Natural killer cell (primary cell): ENCODE measurements at regions not wholly inside any gene's neighbourhood (a gene's known extent, or its start where the extent isn't known, plus 50 kb on each side); places are given as distances from the start of the nearest gene placed in this dataset.
"Not testable (repeated sequence)": the region's sequence is repeated elsewhere in the genome, so short reads cannot be mapped to it uniquely, and the experiment has no call there.

Source experiments
- ATAC-seq, 3 donors: fragments of 150-1000 bp in 2 of 3; fragments of 200-7000 bp in 1 of 3; cut with Tn5 transposase; 1 replicate in 1 of 3; 2 replicates in 2 of 3; pipeline ENCODE4 v1.10.0; 2021; ENCODE audit warnings: mild to moderate bottlenecking in 2 of 3, moderate library complexity in 2 of 3
- DNase-seq, 2 donors: peaks; one replicate each; pipeline versions ENCODE4 v3.0.0 to v3.0.0-alpha.2; 2013 to 2021; ENCODE audit warnings: mixed read lengths in 1 of 2
- H3K27ac ChIP-seq: one replicate; pipeline ENCODE4 v1.5.1; 2013; ENCODE audit warnings: mild to moderate bottlenecking, low read length
- H3K27me3 ChIP-seq: one replicate; pipeline ENCODE4 v1.6.1; 2013; ENCODE audit warnings: low read length; ENCODE audit not compliant: control insufficient read depth, insufficient read depth
- H3K36me3 ChIP-seq: one replicate; pipeline ENCODE4 v1.6.1; 2013; ENCODE audit warnings: low read length; ENCODE audit not compliant: control insufficient read depth, insufficient read depth
- H3K4me1 ChIP-seq: one replicate; pipeline ENCODE4 v1.6.1; 2013; ENCODE audit warnings: low read length; ENCODE audit not compliant: control insufficient read depth, insufficient read depth
- H3K4me3 ChIP-seq: one replicate; pipeline ENCODE4 v1.5.1; 2013; ENCODE audit warnings: low read length
- H3K9me3 ChIP-seq: one replicate; pipeline ENCODE4 v1.6.1; 2013; ENCODE audit warnings: low read length; ENCODE audit not compliant: control insufficient read depth, insufficient read depth
- H3K27ac Mint-ChIP-seq, 2 donors: one replicate each; pipeline ENCODE4 v1.8.0; 2022; ENCODE audit warnings: mild to moderate bottlenecking in 2 of 2, mixed read lengths in 2 of 2, moderate library complexity in 1 of 2
- H3K27me3 Mint-ChIP-seq, 2 donors: one replicate each; pipeline ENCODE4 v1.8.0; 2022; ENCODE audit warnings: low read depth in 2 of 2, mixed read lengths in 2 of 2
- H3K36me3 Mint-ChIP-seq: one replicate; pipeline ENCODE4 v1.8.0; 2022; ENCODE audit warnings: mixed read lengths
- H3K4me1 Mint-ChIP-seq, 2 donors: one replicate each; pipeline ENCODE4 v1.8.0; 2022; ENCODE audit warnings: mixed read lengths in 2 of 2
- H3K4me3 Mint-ChIP-seq: one replicate; pipeline ENCODE4 v1.8.0; 2022; ENCODE audit warnings: mild to moderate bottlenecking, moderate library complexity, mixed read lengths
- H3K9me3 Mint-ChIP-seq, 2 donors: one replicate each; pipeline ENCODE4 v1.8.0; 2022; ENCODE audit warnings: mixed read lengths in 2 of 2
- CTCF ChIP-seq: fragments of 200-600 bp; IDR thresholded peaks from one replicate; pipeline ENCODE4 v1.8.0; 2022; ENCODE audit warnings: antibody characterized with exemption
- WGBS: methylation state at CpG from one replicate; pipeline ENCODE4 v1.1.7; 2013; ENCODE audit warnings: missing lambda C conversion rate; ENCODE audit not compliant: insufficient coverage; 5-methylcytosine and 5-hydroxymethylcytosine counted together
- intact Hi-C: fragments of 100-400 bp; cut with micrococcal nuclease; formaldehyde crosslinking; loops from one replicate; pipeline ENCODE4 v1.14.2; 2022

- Histone ChIP-seq H3K4me3 (no peak overlapping the region), H3K9me3 (no peaks in the 10 kb centered on the region), H3K4me1 (no peaks in the 10 kb centered on the region), H3K27me3 (no peaks in the 10 kb centered on the region), H3K36me3 (no peaks in the 10 kb centered on the region), H3K27ac (no peak overlapping the region)
- no peaks in the 10 kb centered on the region for H3K9me3 Mint-ChIP-seq
- no peaks in the 10 kb centered on the region for H3K36me3 Mint-ChIP-seq
- H3K4me3 Mint-ChIP-seq, result no peak overlapping the region
- intact Hi-C loops, result no loop called here
- ATAC-seq (no peak), DNase-seq (no peak)
- TF ChIP-seq CTCF, result no peak
- peaks cover 0 to 5% of the 10 kb centered on the region in 2 donors for H3K4me1 Mint-ChIP-seq
- no peaks in the 10 kb centered on the region for H3K27me3 Mint-ChIP-seq
- no peak overlapping the region for H3K27ac Mint-ChIP-seq
- WGBS, result 77% methylated on average over 5 of the region's 6 CpGs
Observed at GRCh38 chr10:32187686-32188085, 131.5 kb upstream of the KIF5B start.

GRCh38 chr10:32183652-32184051 is 127.4 kb upstream of the KIF5B start:
- H3K36me3 ChIP-seq, ATAC-seq, H3K27me3 Mint-ChIP-seq, H3K27ac Mint-ChIP-seq, DNase-seq, H3K4me1 Mint-ChIP-seq, intact Hi-C loops, H3K27ac ChIP-seq, H3K4me1 ChIP-seq, H3K36me3 Mint-ChIP-seq, H3K4me3 Mint-ChIP-seq, H3K4me3 ChIP-seq, H3K9me3 Mint-ChIP-seq, H3K27me3 ChIP-seq, H3K9me3 ChIP-seq: not testable (repeated sequence)
- WGBS, result no CpG with 5 or more reads among the region's 5 CpGs

GRCh38 chr10:32182476-32182875 is 126.3 kb upstream of the KIF5B start:
- H3K27ac Mint-ChIP-seq, result no peak overlapping the region
- H3K4me3 Mint-ChIP-seq, result no peak overlapping the region
- no peak for DNase-seq
- H3K4me1 ChIP-seq, result no peaks in the 10 kb centered on the region
- H3K36me3 Mint-ChIP-seq, result no peaks in the 10 kb centered on the region
- H3K27ac ChIP-seq, result no peak overlapping the region
- no peaks in the 10 kb centered on the region for H3K27me3 Mint-ChIP-seq
- no peaks in the 10 kb centered on the region for H3K9me3 Mint-ChIP-seq
- no peak for ATAC-seq
- no peaks in the 10 kb centered on the region for H3K9me3 ChIP-seq
- no peaks in the 10 kb centered on the region for H3K4me1 Mint-ChIP-seq
- intact Hi-C loops, result no loop called here
- no peaks in the 10 kb centered on the region for H3K36me3 ChIP-seq
- no peak for TF ChIP-seq CTCF
- WGBS, result 83% methylated on average over 11 of the region's 11 CpGs
- no peak overlapping the region for H3K4me3 ChIP-seq
- H3K27me3 ChIP-seq, result no peaks in the 10 kb centered on the region

GRCh38 chr10:32180390-32181280 is 124.4 kb upstream of the KIF5B start:
- Mint-ChIP-seq H3K4me1 (no peaks in the 10 kb centered on the region), H3K4me3 (no peak overlapping the region), H3K9me3 (no peaks in the 10 kb centered on the region)

More at GRCh38 chr10:32180390-32181280, 124.4 kb upstream of the KIF5B start:
- no peak for ATAC-seq
- Mint-ChIP-seq H3K27me3 (peaks cover 0 to 4% of the 10 kb centered on the region in 2 donors), H3K27ac (no peak overlapping the region), H3K36me3 (no peaks in the 10 kb centered on the region)
- no peaks in the 10 kb centered on the region for H3K27me3 ChIP-seq
- no peak for TF ChIP-seq CTCF
- H3K4me1 ChIP-seq, result no peaks in the 10 kb centered on the region
- no peak overlapping the region for H3K4me3 ChIP-seq
- H3K9me3 ChIP-seq, result no peaks in the 10 kb centered on the region
- no peak for DNase-seq
- WGBS, result 96% methylated on average over 16 of the region's 18 CpGs
- no peak overlapping the region for H3K27ac ChIP-seq
- intact Hi-C loops, result no loop called here
- H3K36me3 ChIP-seq, result no peaks in the 10 kb centered on the region
